Activated T-cell treated with anti-CD3 and anti-CD28 coated beads, Interleukin-2, amount 50 U/mL, for 72 hours (primary cell): ENCODE measurements at regions not wholly inside any gene's neighbourhood (a gene's known extent, or its start where the extent isn't known, plus 50 kb on each side); places are given as distances from the start of the nearest gene placed in this dataset.

ENCODE experiments used
- ATAC-seq, 2 donors: fragments of 150-1000 bp; cut with Tn5 transposase; replicated peaks in 1 of 2; 2 replicates each; pipeline ENCODE4 v1.10.0; 2021; ENCODE audit warnings: moderate library complexity in 2 of 2, mild to moderate bottlenecking in 1 of 2
- DNase-seq, 2 donors: peaks; one replicate each; pipeline ENCODE4 v3.0.0; 2021 to 2022; ENCODE audit warnings: mixed read lengths in 1 of 2
- H3K27ac Mint-ChIP-seq: one replicate; pipeline ENCODE4 v1.8.0; 2022; ENCODE audit warnings: mild to moderate bottlenecking, moderate library complexity, mixed read lengths
- H3K27me3 Mint-ChIP-seq: one replicate; pipeline ENCODE4 v1.8.0; 2022; ENCODE audit warnings: low read depth, mixed read lengths
- H3K36me3 Mint-ChIP-seq, 2 donors: one replicate each; pipeline ENCODE4 v1.8.0; 2022; ENCODE audit warnings: mixed read lengths in 2 of 2, mild to moderate bottlenecking in 1 of 2; ENCODE audit not compliant: insufficient read depth in 2 of 2
- H3K4me1 Mint-ChIP-seq: one replicate; pipeline ENCODE4 v1.8.0; 2022; ENCODE audit warnings: low read depth, mixed read lengths
- H3K4me3 Mint-ChIP-seq, 2 donors: one replicate each; pipeline ENCODE4 v1.8.0; 2022; ENCODE audit warnings: mild to moderate bottlenecking in 2 of 2, mixed read lengths in 2 of 2, moderate library complexity in 2 of 2
- H3K9me3 Mint-ChIP-seq, 2 donors: one replicate each; pipeline ENCODE4 v1.8.0; 2022; ENCODE audit warnings: mixed read lengths in 2 of 2

DNA sequence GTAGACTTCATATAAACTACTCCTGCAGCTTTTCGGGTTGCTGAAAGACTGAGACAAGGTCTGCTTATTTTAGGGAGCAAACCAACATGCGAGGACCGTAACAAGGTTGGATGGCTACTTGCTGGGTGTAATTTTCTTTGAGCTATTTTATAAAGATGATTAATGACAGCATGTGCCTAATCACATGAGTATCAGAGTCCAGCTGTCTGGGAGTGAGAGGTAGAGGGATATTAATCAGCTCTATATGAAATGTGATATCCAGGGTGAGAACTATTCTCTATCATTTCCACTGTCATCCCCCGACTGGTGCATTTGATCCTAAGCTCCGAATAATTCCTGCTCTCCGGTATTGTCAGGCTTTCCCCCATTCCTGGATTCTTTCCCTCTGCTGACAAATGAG lies 193.8 kb upstream of the HMHB1 start:
- Mint-ChIP-seq H3K27ac (no peak overlapping the region), H3K36me3 (no peaks in the 10 kb centered on the region), H3K9me3 (peaks cover 2 to 3% of the 10 kb centered on the region in 2 donors), H3K4me1 (no peaks in the 10 kb centered on the region), H3K4me3 (no peak overlapping the region), H3K27me3 (no peaks in the 10 kb centered on the region)
- DNase-seq (no peak), ATAC-seq (no peak)

DNA sequence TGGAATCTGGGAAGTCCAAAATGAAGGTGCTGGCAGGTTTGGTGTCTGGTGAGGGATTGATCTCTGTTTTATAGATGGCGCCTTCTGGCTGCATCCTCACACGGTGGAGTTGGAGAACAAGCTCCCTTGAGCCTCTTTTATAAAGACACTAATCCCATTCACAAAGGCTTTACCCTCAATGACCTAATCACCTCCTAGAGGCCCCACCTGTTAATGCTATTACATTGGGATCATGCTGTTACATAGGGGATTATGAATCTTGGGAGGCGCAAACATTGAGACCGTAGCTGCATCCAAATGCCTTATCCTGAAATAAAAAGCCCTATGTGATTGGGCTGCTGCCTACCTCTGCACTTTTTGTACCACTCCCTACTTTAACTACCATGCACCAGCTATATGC lies 197.1 kb upstream of the HMHB1 start:
- DNase-seq, result no peak
- Mint-ChIP-seq H3K4me1 (no peaks in the 10 kb centered on the region), H3K27ac (no peak overlapping the region), H3K4me3 (no peak overlapping the region), H3K27me3 (peaks cover 6% of the 10 kb centered on the region), H3K9me3 (peaks cover 1 to 2% of the 10 kb centered on the region in 2 donors), H3K36me3 (no peaks in the 10 kb centered on the region)
- ATAC-seq, result no peak

DNA sequence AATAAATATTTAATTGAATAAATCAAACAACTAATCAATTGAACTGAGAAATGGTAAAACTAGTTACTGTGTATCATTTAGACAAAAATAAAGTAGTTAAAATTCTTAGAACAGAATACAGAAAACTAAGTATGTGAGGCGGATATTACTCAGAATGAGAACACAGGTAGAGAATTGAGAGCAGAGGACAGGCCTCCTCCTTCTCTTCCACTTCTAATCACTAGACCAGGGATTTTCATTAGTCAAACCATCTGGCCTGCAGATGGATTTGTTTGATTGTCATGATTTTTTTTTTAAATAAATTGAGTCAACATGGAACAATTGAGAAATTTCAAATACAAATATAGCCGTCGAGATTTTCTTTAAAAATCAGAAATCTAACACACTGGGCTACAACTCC lies 198.6 kb upstream of the HMHB1 start:
- DNase-seq (no peak), ATAC-seq (no peak)
- Mint-ChIP-seq H3K27ac (no peak overlapping the region), H3K4me1 (no peaks in the 10 kb centered on the region), H3K27me3 (peaks cover 14% of the 10 kb centered on the region), H3K4me3 (no peak overlapping the region), H3K36me3 (peaks cover 4 to 5% of the 10 kb centered on the region in 2 donors), H3K9me3 (peaks cover 7 to 8% of the 10 kb centered on the region in 2 donors)

DNA sequence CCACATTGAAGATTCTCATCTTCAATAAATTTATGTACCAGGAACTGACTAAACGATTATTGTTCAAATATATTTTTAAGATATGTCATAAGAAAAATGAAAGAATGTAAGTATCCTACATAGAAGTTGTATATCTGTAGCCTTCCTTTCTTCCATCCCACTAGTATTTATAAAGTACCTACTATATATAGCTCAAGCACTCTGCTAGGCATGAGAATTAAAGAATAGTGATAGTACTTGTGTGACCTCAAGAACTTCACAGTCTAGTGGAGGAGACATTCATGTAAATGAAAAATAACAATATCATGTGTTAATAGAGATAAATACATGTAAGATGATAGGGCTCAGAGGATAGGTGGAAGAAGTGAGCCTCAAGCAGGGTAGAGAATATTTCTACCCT lies 201.0 kb upstream of the HMHB1 start:
- Mint-ChIP-seq H3K4me1 (peaks cover 9% of the 10 kb centered on the region), H3K36me3 (peaks cover 7 to 8% of the 10 kb centered on the region in 2 donors), H3K27ac (no peak overlapping the region), H3K9me3 (peaks cover 9% of the 10 kb centered on the region in 2 donors), H3K27me3 (peaks cover 14% of the 10 kb centered on the region), H3K4me3 (no peak overlapping the region)
- ATAC-seq (no peak), DNase-seq (no peak)

DNA sequence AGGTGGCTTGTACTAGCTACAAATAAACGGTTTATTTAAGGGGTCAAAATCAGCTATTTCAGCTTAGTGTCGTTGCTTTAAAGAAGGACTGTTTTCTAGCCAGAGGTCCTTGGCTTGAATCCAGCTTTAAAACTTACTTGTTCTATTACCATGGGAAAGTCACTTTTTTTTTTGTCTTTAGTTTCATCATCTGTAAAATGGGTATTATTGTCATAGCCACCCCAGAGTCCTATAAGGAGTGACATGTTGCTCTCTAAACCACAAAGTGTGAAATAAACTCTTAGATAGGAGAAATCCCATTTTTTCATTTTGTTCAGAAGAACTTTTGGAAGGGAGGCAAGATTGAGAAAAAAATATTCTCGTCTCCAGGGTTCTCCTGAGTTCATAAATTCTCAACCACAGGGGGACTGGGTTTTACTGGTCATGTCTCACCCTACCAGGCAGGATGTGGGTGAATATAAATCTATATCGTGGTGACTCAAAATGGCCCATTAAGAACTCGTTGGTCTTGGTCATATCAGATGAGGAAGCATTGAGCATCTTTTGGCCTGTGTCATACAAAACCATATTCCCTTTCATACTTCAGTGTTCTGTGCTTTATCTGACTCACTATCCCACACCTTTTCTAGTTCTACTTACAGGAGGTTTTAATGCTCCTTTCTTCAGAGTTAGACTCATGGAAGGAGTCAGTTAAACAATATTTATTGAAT lies 202.7 kb upstream of the NR3C1 start:
- ATAC-seq, result peak; percentile 90 to 93
- Mint-ChIP-seq H3K4me1 (peaks cover 40% of the 10 kb centered on the region), H3K4me3 (peak overlapping the region; percentile 61 to 75), H3K9me3 (peaks cover 11% of the 10 kb centered on the region in 2 donors), H3K27ac (peak overlapping the region; percentile 85), H3K27me3 (peaks cover 21% of the 10 kb centered on the region), H3K36me3 (peaks cover 8 to 13% of the 10 kb centered on the region in 2 donors)
- peak; percentile 57 to 65 for DNase-seq

DNA sequence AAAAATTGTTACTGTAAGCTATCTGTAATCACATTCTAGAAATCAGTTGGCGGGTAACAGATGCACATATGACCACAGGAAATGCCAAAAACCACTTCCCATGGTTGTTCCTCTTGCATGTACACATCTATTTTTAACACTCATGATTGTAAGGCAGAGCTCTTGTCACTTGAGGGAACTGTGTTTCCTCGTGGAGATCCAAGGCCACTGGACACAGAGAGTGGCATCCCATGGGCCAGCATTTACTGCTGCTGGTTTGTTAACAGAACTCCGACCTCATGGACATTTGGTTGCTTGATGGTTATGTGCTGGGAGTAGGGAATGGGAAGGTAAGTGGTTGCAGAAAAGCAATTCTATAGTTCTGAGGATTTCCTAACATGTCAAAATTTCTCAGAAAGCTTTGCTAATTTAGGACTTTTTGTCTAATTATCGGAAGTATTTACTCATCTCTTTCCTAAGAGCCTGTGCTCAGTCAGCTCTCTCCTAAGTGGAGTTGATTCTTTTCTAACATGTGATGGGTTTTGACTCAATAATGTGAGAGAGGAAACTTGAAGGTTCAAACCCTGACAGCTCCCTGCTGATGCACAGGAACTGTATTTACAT lies 202.0 kb upstream of the NR3C1 start:
- Mint-ChIP-seq H3K27me3 (peaks cover 21% of the 10 kb centered on the region), H3K36me3 (peaks cover 8 to 13% of the 10 kb centered on the region in 2 donors), H3K27ac (peak overlapping the region; percentile 85), H3K4me3 (peak overlapping the region; percentile 61 to 75), H3K9me3 (peaks cover 11% of the 10 kb centered on the region in 2 donors), H3K4me1 (peaks cover 40% of the 10 kb centered on the region)
- ATAC-seq (peak; percentile 44 to 57), DNase-seq (peak; percentile 41 to 62)

DNA sequence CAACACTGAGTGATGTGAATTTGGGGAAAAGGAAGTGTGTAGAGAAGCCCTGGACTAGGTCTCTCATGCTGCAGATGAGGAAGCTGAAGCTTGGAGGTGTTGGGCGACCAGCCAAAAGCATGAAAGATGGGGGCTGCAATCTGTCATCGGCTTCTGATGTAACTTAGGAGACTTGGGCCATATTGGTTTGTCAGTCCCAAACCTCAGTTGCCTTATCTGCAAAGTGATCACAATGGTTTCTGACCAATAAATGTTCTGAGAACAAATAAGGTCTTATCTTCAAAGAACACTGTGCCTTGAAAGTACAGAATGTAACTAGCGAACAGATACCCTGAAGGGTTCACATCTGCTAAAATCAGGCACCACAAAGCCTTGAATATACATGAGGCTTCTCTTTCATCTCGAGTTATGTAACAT lies 198.4 kb upstream of the NR3C1 start:
- DNase-seq (no peak), ATAC-seq (no peak)
- H3K27me3 Mint-ChIP-seq, result peaks cover 7% of the 10 kb centered on the region

DNA sequence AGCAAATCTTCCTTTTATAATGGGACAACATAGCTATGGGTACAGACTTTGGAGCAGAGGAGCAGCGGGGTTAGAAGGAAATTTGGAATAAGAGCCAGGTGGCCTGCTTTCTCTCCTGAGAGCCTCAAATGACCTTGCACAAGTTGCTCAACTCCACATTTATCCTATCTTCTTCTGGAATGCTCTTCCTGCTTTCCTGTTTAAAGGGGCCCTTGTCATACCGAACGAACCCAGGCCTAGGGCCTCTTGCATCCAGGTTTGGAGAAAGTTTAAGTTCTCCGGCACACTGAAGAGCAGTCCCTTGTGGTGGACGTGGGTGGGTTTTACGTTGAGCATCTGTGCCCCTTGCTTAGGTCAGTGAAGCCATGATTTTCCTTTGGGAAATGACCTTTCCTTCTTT lies 197.9 kb upstream of the NR3C1 start:
- DNase-seq (no peak), ATAC-seq (no peak)
- Mint-ChIP-seq H3K4me3 (no peak overlapping the region), H3K4me1 (peaks cover 38% of the 10 kb centered on the region), H3K9me3 (peaks cover 6 to 9% of the 10 kb centered on the region in 2 donors), H3K27ac (no peak overlapping the region), H3K27me3 (peaks cover 7% of the 10 kb centered on the region), H3K36me3 (peaks cover 0 to 6% of the 10 kb centered on the region in 2 donors)

More for the DNA sequence above, 198.4 kb upstream of the NR3C1 start:
- H3K9me3 Mint-ChIP-seq, result peaks cover 6 to 9% of the 10 kb centered on the region in 2 donors
- H3K36me3 Mint-ChIP-seq, result peaks cover 0 to 6% of the 10 kb centered on the region in 2 donors
- H3K4me3 Mint-ChIP-seq, result no peak overlapping the region
- H3K4me1 Mint-ChIP-seq, result peaks cover 40% of the 10 kb centered on the region
- H3K27ac Mint-ChIP-seq, result no peak overlapping the region

DNA sequence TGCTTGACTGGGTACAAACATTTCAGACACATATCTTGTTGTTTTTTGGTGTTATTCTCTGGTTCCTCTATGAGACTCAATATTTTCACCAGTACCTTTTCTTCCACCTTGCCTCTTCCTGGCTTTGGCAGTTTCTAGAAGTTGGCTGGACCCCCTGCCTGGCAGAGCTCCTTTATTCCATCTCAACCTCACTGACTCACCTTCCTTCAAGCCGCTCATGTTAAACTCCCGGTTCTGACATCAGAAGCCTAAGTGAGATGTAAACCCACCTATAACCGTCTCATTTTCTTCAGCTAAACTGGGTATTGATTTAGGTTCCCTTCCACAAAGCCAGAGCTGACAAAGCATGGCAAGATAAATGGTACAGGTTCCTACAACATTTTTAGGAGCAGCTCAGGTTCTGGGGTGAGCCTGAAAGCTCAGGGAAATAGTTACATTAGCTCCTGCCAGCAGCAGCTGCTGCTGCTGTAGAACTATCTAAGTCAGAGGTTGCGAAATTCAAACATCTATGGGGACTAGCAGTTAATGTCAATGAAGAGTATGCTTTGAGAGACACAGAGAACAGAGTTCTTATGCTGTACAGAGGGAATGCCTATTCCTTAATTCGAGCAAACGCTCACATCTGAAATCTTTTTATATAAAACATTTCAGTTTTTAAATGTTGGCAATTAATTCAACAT lies 197.1 kb upstream of the NR3C1 start:
- Mint-ChIP-seq H3K4me1 (peaks cover 33% of the 10 kb centered on the region), H3K4me3 (no peak overlapping the region), H3K27ac (no peak overlapping the region), H3K27me3 (peaks cover 7% of the 10 kb centered on the region), H3K36me3 (peaks cover 0 to 6% of the 10 kb centered on the region in 2 donors), H3K9me3 (peaks cover 6 to 9% of the 10 kb centered on the region in 2 donors)
- ATAC-seq (no peak), DNase-seq (no peak)

DNA sequence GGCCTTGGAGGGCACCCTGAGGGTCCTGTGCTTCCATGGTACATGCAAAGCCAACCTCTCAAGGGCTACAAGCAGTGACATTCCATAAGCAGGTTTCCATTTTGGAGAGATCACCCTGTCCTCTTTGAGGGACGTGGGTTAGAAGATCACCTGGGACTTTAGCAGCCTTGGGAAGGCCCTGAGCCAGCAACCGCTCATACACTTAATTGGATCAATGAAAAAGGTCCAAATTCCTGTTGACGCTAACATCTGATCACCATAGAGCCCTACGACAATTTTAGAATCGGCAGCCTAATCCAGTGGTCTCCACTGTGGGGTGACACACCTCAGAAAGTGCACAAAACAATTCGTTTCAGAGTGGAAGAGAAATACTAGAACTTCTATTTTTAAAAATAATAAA lies 196.0 kb upstream of the NR3C1 start:
- Mint-ChIP-seq H3K36me3 (peaks cover 0 to 4% of the 10 kb centered on the region in 2 donors), H3K4me3 (no peak overlapping the region), H3K4me1 (peaks cover 28% of the 10 kb centered on the region), H3K27ac (no peak overlapping the region), H3K27me3 (peaks cover 7% of the 10 kb centered on the region), H3K9me3 (peaks cover 6 to 9% of the 10 kb centered on the region in 2 donors)
- ATAC-seq, result no peak
- DNase-seq, result no peak

DNA sequence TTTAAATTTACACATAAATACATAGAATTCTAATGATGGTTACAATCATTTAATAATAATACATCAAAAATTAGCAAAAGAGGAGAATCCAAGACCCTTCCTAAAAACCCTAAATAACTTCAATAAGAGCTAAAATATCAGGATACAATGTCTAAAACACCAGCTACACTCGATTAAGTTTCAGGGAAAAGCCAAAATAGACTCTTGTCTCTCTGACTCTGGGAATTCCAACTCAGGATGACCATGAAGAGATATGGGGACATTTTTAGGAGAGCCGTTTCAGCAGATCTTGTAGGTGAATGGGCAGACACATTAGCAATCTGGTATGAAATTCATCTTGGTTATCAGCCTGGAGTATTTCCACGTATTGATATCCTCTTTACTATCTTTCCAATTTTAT lies 193.3 kb upstream of the NR3C1 start:
- no peaks in the 10 kb centered on the region for H3K36me3 Mint-ChIP-seq

DNA sequence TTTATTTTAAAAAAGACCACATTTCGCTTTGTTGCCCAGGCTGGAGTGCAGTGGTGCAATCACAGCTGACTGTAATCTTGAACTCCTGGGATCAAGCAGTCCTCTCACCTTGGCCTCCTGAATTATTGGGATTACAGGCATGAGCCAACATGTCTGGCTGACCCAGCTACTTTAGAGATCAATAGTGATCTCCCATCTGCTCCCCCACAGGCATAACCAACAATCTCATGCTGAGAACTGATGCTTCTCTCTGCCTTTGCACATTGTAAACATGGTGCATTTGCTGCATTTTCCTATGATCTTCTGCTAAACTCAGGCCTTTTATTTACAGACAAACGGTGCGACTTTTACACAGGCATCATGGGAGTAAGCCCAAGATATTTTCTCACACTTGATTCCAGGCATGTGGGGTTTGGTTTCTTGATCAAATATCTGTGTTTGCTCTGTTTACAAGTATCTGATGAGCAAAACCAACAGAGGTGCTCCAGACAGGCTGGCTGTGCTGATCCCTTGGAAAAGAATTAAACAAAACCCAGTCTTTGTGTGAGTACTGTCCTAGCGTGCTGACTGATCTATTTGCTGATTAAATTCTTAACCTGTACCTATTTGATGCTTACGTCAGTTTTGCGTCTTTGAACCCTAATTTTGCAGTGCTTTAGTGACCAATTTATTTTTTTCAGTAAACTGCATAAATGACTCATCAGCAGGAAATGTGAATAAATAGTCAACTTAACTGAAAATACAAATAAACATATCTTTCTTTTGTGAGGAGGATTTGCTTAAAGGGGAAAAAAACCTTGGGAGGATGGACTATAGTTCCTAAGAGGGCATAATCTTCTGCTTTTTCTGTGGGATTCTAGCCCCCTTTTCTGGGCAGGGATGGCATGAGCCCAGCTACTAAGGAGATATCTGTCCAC lies 191.7 kb upstream of the NR3C1 start:
- Mint-ChIP-seq H3K4me3 (peak overlapping the region in 1 of 2 donors; percentile 56), H3K36me3 (no peaks in the 10 kb centered on the region), H3K27me3 (no peaks in the 10 kb centered on the region), H3K27ac (peak overlapping the region; percentile 80), H3K9me3 (peaks cover 3 to 5% of the 10 kb centered on the region in 2 donors), H3K4me1 (peaks cover 11% of the 10 kb centered on the region)
- peak in 1 of 2 donors; percentile 69 for ATAC-seq
- DNase-seq, result no peak

More for the DNA sequence above, 193.3 kb upstream of the NR3C1 start:
- H3K4me3 Mint-ChIP-seq, result no peak overlapping the region
- peaks cover 3 to 5% of the 10 kb centered on the region in 2 donors for H3K9me3 Mint-ChIP-seq
- H3K27me3 Mint-ChIP-seq, result no peaks in the 10 kb centered on the region
- no peak for ATAC-seq
- H3K4me1 Mint-ChIP-seq, result peaks cover 13% of the 10 kb centered on the region
- H3K27ac Mint-ChIP-seq, result no peak overlapping the region
- DNase-seq, result no peak
